GM23248 (cell line): ENCODE measurements at regions not wholly inside any gene's neighbourhood (a gene's known extent, or its start where the extent isn't known, plus 50 kb on each side); places are given as distances from the start of the nearest gene placed in this dataset.

ENCODE experiments used
- EZH2 ChIP-seq: fragments of 200-600 bp; sonication (generic); IDR thresholded peaks from 2 replicates; pipeline ENCODE4 v1.6.1; 2018; ENCODE audit warnings: antibody characterized with exemption, mild to moderate bottlenecking; ENCODE audit not compliant: insufficient read depth, poor library complexity, severe bottlenecking
- EZH2phosphoT487 ChIP-seq: fragments of 200-600 bp; sonication (generic); IDR thresholded peaks from 2 replicates; pipeline ENCODE4 v1.6.1; 2018; ENCODE audit warnings: antibody characterized with exemption, moderate library complexity, mild to moderate bottlenecking, low read depth; ENCODE audit not compliant: insufficient read depth

DNA sequence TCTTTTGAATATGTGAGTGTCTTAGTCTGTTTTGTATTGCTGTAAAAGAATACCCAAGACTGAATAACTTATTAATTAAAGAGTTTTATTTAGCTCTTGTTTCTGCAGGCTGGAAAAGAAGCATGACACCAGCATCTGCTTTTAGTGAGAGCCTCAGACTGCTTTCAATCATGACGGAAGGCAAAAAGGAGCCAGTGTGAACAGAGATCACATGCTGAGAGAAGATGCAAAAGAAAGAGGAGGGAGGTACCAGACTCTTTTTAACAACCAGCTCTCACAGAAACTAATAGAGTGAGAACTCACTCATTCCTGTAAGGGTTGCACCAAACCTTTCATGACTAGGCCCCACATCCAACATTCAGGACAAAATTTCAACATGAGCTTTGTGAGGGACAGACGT lies 101.6 kb upstream of the HNMT start:
- TF ChIP-seq EZH2 (no peak), EZH2phosphoT487 (no peak)
